Amniotic stem cell (primary cell): ENCODE measurements at regions not wholly inside any gene's neighbourhood (a gene's known extent, or its start where the extent isn't known, plus 50 kb on each side); places are given as distances from the start of the nearest gene placed in this dataset.
A peak's percentile ranks its signal among the peaks of the same experiment; 100 is the strongest.

Experiments
- DNase-seq: peaks from one replicate; lab custom pipeline; 2025; lab: John Stamatoyannopoulos, UW

- DNase-seq, result no peak
Observed at GRCh38 chr4:31645236-31645635, 925.1 kb downstream of the PCDH7 start.

- no peak for DNase-seq
Observed at GRCh38 chr4:31647786-31648185, 927.6 kb downstream of the PCDH7 start.

GRCh38 chr4:31649878-31650277, 929.7 kb downstream of the PCDH7 start:
- DNase-seq, result no peak

GRCh38 chr4:31651541-31651940, 931.4 kb downstream of the PCDH7 start:
- DNase-seq, result no peak

GRCh38 chr4:31655328-31655727, 935.2 kb downstream of the PCDH7 start:
- peak; percentile 30 for DNase-seq

GRCh38 chr4:31657859-31658570, 937.8 kb downstream of the PCDH7 start:
- peak; percentile 17 for DNase-seq

GRCh38 chr4:31660916-31661315, 940.7 kb downstream of the PCDH7 start:
- no peak for DNase-seq

- no peak for DNase-seq
Observed at GRCh38 chr4:31662951-31663350, 942.8 kb downstream of the PCDH7 start.

- DNase-seq, result no peak
Observed at GRCh38 chr4:31667686-31668085, 947.5 kb downstream of the PCDH7 start.

GRCh38 chr4:31674313-31674947, 954.3 kb downstream of the PCDH7 start:
- no peak for DNase-seq

GRCh38 chr4:31678356-31678755, 958.2 kb downstream of the PCDH7 start:
- no peak for DNase-seq

GRCh38 chr4:31682796-31683195, 962.6 kb downstream of the PCDH7 start:
- DNase-seq, result no peak

- no peak for DNase-seq
Observed at GRCh38 chr4:31687717-31688342, 967.7 kb downstream of the PCDH7 start.

GRCh38 chr4:31692399-31692940, 972.3 kb downstream of the PCDH7 start:
- DNase-seq, result no peak

GRCh38 chr4:31701256-31701655, 981.1 kb downstream of the PCDH7 start:
- no peak for DNase-seq

GRCh38 chr4:31702326-31702725, 982.2 kb downstream of the PCDH7 start:
- no peak for DNase-seq

GRCh38 chr4:31714238-31714637, 994.1 kb downstream of the PCDH7 start:
- DNase-seq, result no peak

GRCh38 chr4:31715302-31715701, 995.1 kb downstream of the PCDH7 start:
- no peak for DNase-seq

- no peak for DNase-seq
Observed at GRCh38 chr4:31727030-31727429, 1006.9 kb downstream of the PCDH7 start.

- DNase-seq, result no peak
Observed at GRCh38 chr4:31735004-31735403, 1014.8 kb downstream of the PCDH7 start.

GRCh38 chr4:31737419-31737818, 1017.2 kb downstream of the PCDH7 start:
- DNase-seq, result no peak

- DNase-seq, result no peak
Observed at GRCh38 chr4:31741326-31741725, 1021.2 kb downstream of the PCDH7 start.

GRCh38 chr4:31748382-31748781, 1028.2 kb downstream of the PCDH7 start:
- no peak for DNase-seq
